ENCODE measurements at regions not wholly inside any gene's neighbourhood (a gene's known extent, or its start where the extent isn't known, plus 50 kb on each side); places are given as distances from the start of the nearest gene placed in this dataset.

DNA sequence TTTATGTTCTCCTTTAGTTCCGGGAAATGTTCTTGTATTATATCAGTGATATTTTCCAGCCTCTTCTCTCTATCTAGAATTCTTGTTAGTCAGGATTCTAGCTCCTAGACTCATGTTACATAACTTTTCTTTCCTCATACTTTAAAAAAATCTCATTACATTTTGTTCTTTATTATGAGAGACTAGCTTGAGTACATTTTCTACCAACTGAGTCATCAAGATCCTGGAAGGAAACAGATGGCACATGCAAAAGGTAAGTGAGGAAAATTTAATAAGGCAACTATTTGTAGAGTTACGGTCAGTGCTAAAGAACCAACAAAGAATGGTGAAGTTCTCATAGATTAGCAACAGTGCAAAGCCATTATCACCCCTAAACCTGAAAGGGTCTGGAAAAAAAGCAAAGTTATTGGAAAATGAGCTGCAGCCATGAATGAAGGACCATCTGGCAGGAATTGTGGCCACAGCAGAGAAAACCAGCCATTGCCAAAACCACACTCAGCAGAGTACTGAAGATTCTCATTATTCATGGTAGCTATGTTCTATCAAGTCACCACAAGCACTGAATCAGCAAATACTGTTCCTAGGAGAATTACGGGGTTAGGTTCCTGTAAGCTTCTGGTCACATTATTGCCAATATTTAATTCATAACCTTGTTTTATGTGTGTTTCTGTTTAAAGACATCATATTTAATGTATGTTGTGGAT lies 98.3 kb upstream of the C7orf33 start:
- Histone ChIP-seq H3K27me3 (replicated peaks in 1 of 2; ENCODE audit: control insufficient read depth in 2 of 2, insufficient read depth in 2 of 2, low read length in 1 of 2) (peaks cover 0 to 6% of the 10 kb centered on the region in 2 experiments; a peak in 2 of 4 replicates), H2AFZ (ENCODE audit: control insufficient read depth, low read depth, low read length) (no peak overlapping the region), H3K36me3 (ENCODE audit: control insufficient read depth in 2 of 2, insufficient read depth in 2 of 2, low read length in 1 of 2) (no peaks in the 10 kb centered on the region), H3K4me2 (ENCODE audit: control insufficient read depth, insufficient read depth) (no peak overlapping the region), H3K9me3 (replicated peaks; ENCODE audit: control insufficient read depth, insufficient read depth, low read length) (no peaks in the 10 kb centered on the region; the same call in 2 of the 3 replicates), H3K4me3 (no peak overlapping the region), H3K4me1 (ENCODE audit: control insufficient read depth, insufficient read depth, low read length) (no peaks in the 10 kb centered on the region), H3K27ac (ENCODE audit: control insufficient read depth, insufficient read depth) (no peak overlapping the region), H4K20me1 (ENCODE audit: control insufficient read depth, insufficient read depth) (no peaks in the 10 kb centered on the region), H3K79me2 (ENCODE audit: control insufficient read depth, insufficient read depth, low read length) (no peaks in the 10 kb centered on the region), H3K9ac (ENCODE audit: control insufficient read depth, insufficient read depth, low read length) (no peak overlapping the region)
- RAD21 ChIA-PET (ENCODE audit: unreplicated experiment): no interaction called here
- SMC1A ChIA-PET (ENCODE audit: uncharacterized antibody, unreplicated experiment): no interaction called here
- WGBS (ENCODE audit: insufficient coverage, insufficient replicate concordance, low lambda C conversion rate, missing lambda C conversion rate): 28% methylated on average over 3 of the region's 3 CpGs
- ATAC-seq (no peak), FAIRE-seq (no peak), DNase-seq (ENCODE audit: low read depth, low spot score) (no peak)
- CTCF ChIA-PET: no interaction called here
- no TSS peak for BruUV-seq (replicated peaks)
- TF ChIP-seq CHD2 (IDR thresholded peaks at IDR 0.05; ENCODE audit: borderline replicate concordance, low read depth, low read length) (no peak), SMARCA5 (IDR thresholded peaks at IDR 0.05) (no peak), IRF4 (IDR thresholded peaks at IDR 0.05; ENCODE audit: low read depth, low read length) (no peak), SIN3A (IDR thresholded peaks at IDR 0.05; ENCODE audit: low read depth, low read length) (no peak), POLR2A (IDR thresholded peaks at IDR 0.05; ENCODE audit: low read depth, low read length) (no peak), HDAC2 (IDR thresholded peaks at IDR 0.05) (no peak)
- TF ChIP-seq, protein P1, sequence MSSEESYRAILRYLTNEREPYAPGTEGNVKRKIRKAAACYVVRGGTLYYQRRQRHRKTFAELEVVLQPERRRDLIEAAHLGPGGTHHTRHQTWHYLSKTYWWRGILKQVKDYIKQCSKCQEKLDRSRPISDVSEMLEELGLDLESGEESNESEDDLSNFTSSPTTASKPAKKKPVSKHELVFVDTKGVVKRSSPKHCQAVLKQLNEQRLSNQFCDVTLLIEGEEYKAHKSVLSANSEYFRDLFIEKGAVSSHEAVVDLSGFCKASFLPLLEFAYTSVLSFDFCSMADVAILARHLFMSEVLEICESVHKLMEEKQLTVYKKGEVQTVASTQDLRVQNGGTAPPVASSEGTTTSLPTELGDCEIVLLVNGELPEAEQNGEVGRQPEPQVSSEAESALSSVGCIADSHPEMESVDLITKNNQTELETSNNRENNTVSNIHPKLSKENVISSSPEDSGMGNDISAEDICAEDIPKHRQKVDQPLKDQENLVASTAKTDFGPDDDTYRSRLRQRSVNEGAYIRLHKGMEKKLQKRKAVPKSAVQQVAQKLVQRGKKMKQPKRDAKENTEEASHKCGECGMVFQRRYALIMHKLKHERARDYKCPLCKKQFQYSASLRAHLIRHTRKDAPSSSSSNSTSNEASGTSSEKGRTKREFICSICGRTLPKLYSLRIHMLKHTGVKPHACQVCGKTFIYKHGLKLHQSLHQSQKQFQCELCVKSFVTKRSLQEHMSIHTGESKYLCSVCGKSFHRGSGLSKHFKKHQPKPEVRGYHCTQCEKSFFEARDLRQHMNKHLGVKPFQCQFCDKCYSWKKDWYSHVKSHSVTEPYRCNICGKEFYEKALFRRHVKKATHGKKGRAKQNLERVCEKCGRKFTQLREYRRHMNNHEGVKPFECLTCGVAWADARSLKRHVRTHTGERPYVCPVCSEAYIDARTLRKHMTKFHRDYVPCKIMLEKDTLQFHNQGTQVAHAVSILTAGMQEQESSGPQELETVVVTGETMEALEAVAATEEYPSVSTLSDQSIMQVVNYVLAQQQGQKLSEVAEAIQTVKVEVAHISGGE (CRISPR knock-in tag; IDR thresholded peaks at IDR 0.05): no peak
- TF ChIP-seq, protein P2, sequence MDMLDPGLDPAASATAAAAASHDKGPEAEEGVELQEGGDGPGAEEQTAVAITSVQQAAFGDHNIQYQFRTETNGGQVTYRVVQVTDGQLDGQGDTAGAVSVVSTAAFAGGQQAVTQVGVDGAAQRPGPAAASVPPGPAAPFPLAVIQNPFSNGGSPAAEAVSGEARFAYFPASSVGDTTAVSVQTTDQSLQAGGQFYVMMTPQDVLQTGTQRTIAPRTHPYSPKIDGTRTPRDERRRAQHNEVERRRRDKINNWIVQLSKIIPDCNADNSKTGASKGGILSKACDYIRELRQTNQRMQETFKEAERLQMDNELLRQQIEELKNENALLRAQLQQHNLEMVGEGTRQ (IDR thresholded peaks at IDR 0.05; ENCODE audit: borderline replicate concordance, low read depth, low read length): no peak
- in situ Hi-C loops (cut with MboI) (loop anchor here (25.0 kb wide), 1 partner anchor 230 kb away; no protein-coding TSS in a partner anchor), intact Hi-C loops (cut with micrococcal nuclease; ENCODE audit: unreplicated experiment) (no loop called here)
- POLR2A ChIA-PET: no interaction called here

All from GM12878 (cell line).